T-helper 2 cell (primary cell): ENCODE measurements at regions not wholly inside any gene's neighbourhood (a gene's known extent, or its start where the extent isn't known, plus 50 kb on each side); places are given as distances from the start of the nearest gene placed in this dataset.
"Not testable (repeated sequence)": the region's sequence is repeated elsewhere in the genome, so short reads cannot be mapped to it uniquely, and the experiment has no call there.

Experiments used
- DNase-seq, 5 experiments: peaks; one replicate each; pipeline versions ENCODE4 v3.0.0 to v3.0.0-alpha.2; 2012 to 2022

DNA sequence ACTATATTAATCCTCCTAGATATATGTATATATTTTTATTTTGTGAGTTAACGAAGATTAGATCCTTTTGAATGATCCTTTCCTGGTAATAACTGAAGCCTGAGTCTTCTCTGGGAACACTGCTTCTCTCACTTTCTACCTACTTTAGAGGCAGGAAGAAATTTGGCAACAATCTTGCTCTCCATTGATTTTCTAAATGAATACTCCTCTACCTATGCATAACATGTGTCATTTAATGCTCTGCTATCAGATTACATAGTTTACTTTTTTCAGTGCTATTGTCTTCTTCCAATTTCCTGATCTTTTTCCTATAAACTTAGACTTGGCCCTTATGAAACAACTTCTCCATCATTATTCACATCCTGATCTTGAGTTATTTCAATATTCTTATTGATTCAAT, 60.4 kb upstream of the PDHA2 start:
- no peak for DNase-seq

DNA sequence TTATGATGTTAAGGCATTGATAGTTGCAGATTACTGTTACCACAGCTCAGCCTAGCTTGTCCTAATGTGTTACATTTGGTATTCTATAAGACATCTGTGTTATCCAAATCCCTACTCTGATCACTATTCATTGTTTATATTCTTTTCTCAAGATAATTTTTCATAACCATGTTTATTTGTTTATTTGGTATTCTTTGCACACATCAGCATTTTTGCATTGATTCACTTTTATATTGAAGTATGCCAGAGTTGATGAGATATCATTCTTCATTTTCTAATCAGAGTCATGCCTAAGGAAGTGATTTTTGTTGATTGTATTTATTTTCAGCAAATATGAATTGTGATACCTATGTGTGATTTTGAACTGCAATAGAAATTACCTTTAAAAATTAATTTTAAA, 61.2 kb upstream of the PDHA2 start:
- no peak for DNase-seq

GRCh38 chr4:95770605-95771004, 69.3 kb upstream of the PDHA2 start:
- DNase-seq, result not testable (repeated sequence)

DNA sequence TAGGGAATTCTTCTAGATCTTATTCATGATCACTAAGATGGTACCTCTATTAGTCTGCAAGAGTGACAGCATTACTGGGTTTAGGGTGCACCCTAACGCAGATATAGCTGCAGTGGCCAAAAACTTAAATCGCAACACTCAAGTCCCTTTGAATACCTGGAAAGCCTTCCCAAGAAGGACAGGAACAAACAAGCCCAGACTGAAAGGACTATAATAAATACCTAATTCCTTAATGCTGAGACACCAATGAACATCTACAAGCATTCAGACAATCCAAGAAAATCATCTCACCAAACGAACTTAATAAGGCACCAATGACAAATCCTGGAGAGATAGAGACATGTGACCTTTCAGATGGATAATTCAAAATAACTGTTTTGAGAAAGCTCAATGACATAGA, 74.9 kb upstream of the PDHA2 start:
- DNase-seq, result no peak

- no peak for DNase-seq
These were observed 78.0 kb upstream of the PDHA2 start for GRCh38 chr4:95761871-95762270.

- DNase-seq, result no peak
These were observed 78.5 kb upstream of the PDHA2 start for GRCh38 chr4:95761426-95761825.

DNA sequence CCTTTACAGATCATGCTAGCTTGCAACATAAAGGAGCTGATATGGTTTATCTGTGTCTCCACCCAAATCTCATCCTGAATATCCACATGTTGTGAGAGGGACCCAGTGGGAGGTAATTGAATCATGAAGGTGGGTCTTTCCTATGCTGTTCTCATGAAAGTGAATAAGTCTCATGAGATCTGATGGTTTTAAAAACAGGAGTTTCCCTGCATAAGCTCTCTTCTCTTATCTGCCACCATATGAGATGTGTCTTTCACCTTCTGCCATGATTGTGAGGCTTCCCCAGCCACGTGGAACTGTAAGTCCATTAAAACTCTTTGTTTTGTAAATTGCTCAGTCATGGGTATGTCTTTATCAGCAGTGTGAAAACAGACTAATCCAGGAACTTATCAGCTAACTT, 79.2 kb upstream of the PDHA2 start:
- not testable (repeated sequence) for DNase-seq

- DNase-seq, result no peak
These were observed 81.9 kb upstream of the PDHA2 start for GRCh38 chr4:95758001-95758400.

DNA sequence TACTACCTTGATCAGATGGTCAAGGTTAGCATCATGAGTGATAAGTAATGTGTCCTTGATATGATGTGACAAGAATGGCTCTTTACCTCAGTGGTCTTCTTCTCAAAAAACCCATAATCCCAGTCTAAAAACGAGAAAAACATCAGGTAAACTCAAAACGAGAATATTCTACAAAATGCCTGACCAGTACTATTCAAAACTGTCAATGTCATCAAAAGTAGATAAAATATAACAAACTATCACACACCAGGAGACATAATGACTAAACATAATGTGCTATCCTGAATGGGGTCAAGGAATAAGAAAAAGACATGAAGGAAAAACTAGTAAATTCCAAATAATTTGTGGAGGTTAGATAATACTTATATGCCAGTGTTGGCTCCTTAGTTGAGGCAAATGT, 85.2 kb upstream of the PDHA2 start:
- DNase-seq, result no peak

GRCh38 chr4:95749204-95749603, 90.7 kb upstream of the PDHA2 start:
- no peak for DNase-seq

DNA sequence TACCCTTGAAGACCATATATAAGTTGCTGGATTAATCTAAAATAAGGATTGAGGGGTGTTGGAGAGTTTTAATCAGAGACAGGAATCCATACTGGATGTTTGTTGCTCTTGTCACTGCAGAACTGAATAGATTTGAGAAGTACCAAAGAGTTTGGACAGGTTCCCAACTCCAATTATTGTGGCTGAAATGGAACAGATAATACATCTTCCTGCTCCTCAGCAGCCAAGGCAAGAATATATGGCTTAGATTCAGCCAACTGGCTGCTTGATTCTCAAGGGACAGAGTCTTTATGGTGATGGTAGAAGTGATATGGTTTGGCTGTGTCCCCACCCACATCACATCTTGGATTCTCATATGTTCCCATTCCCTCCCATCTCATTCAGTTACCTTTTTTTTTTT, 97.0 kb upstream of the PDHA2 start:
- no peak for DNase-seq

GRCh38 chr4:95742179-95742578, 97.7 kb upstream of the PDHA2 start:
- DNase-seq, result no peak

GRCh38 chr4:95732061-95732460, 107.8 kb upstream of the PDHA2 start:
- DNase-seq, result no peak

- no peak for DNase-seq
These were observed 110.3 kb upstream of the PDHA2 start for GRCh38 chr4:95729596-95729995.

GRCh38 chr4:95728145-95728544, 111.7 kb upstream of the PDHA2 start:
- peak in 1 of 5 experiments; percentile 13 for DNase-seq

DNA sequence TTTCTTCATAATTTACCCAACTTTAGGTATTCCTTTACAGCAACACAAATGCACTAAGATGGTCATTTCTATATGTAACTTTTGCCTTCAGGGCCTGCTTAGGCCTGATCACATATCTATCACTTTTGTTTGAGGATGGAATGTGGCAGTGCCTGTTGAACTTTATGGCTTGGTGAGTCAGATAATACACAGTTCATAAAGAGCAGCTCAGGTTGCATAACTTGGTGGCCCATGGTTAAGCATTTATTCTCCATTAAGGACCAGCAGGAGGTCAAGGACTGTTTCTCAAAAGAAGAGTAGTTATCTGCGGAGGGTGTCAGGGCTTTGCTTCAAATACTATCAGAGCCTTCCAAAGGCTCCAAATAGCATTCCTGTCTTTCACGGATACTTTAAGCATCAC, 124.1 kb upstream of the PDHA2 start:
- DNase-seq, result no peak

GRCh38 chr4:95714571-95714970, 125.3 kb upstream of the PDHA2 start:
- DNase-seq, result no peak

DNA sequence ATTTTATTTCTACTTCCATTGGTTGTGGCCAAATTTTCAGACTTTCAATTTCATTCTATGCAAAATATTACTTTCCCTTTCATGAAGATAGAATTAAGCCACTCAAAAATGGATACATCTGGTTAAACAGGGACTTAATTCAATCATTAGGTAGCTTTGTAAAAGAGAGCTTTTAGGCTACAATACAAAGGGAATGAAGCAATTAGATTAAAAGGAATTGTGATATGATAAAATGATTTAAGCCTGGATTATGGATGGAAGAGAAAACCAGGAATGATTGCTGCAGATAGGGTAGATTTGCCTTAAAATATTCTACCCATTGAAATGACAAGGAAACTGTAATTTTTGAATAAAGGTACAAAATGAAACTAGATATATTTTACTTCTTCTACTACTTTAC, 134.6 kb upstream of the PDHA2 start:
- no peak for DNase-seq

DNA sequence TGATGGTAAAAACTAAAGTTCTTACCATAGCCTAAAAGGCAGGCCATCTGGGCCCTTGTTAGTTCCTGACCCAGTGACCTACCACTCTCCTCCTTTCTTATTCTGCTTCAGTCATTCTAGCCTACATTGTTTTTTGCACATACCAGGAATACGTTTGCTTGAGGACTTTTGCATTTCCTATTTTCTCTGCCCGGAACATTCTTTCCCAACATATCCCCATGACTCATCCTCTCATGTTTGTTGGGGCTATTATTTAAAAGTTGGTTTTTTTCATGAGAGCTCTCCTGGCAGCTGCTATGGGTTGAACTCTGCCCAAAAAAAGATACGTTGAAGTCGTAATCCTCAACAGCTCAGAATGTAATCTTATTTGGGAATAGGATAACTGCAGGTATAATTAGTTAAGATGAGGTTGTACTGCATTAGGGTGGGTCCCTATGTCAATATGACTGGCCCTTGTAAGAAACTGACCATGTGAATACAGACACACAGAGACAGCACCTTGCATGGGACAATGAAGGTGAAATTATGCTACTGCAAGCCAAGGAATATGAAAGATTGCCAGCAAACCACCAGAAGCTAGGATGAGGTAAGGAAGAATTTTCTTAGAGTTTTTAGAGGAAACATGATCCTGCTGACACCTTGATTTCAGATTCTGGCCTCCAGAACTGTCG, 138.3 kb upstream of the PDHA2 start:
- DNase-seq, result no peak

GRCh38 chr4:95694411-95694810, 145.5 kb upstream of the PDHA2 start:
- no peak for DNase-seq

GRCh38 chr4:95693594-95693993, 144.8 kb upstream of the UNC5C start:
- peak in 1 of 5 experiments; percentile 1 for DNase-seq

DNA sequence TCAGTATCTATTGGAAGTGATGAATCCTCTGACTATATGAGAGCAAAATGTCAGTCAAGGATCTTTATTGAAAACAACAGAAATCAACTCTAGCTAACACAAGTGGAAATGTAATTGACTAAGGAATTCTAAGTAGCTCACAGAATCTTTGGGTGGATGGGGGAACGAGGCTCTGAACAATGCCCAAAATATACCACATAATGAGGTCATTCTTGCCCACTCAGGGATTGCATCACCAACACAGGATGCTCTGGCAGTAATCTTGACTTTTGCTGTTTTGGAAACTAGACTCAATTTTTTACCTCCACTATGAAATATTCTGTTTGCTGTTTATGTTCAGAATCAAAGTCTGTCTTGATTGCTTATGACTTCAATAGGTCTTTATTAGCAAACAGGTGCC, 127.4 kb upstream of the UNC5C start:
- DNase-seq, result no peak

DNA sequence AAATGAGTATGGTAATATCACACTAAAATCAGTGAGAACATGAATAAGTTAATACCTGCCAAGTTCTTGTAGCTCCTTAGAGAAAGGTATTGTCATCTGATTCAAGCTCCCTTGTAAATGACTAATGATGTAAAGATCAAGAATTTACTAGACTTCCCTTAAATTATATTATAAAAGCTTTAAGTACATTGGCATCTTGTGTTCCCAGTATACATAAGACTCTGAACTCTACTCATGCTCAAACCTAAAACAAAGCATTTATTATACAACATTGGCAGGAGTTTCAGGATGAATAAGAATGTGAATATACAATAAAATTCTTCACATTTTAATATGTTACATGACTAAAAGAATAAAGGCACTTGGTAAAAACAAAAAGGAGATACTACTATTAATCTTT, 126.8 kb upstream of the UNC5C start:
- no peak for DNase-seq

DNA sequence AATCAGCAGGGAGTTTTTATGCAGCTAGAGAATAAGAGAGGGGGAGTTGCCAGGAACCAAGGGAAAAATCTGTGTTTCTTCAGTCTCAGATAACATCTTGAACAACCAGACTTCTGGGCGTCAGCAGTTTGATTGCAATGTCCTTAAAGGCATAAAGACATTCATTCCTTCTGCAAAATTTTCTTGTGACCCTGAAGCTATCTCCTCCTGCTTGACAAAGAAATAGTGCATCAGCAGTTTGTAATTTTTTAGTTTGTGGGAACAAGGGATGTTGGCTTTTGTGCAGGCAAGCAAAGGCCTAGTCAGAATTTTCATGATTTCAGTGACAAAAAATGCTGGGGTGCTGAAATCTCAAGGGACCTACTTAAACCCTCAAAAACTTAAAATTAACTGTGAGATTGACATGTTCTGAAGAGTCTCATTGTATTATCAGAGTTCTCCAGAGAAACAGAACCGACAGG, 125.8 kb upstream of the UNC5C start:
- DNase-seq, result no peak

DNA sequence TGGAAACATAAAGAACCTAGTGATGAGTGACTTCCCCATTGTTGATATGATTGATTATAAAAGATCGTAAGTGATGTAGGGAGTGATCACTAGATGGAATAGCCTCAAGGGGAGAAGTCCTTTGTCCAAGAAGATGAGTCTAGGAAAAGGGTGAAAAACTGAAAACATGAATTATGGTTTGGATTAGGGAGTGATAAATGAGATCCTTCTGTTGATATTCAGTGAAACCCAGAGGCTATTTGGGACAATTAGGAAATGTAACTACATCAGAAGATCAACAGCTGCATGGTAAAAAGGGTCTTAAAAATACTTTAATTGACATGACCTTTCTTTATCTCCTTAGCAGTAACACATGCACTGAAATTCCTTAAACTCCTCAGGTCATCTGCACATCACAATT, 124.0 kb upstream of the UNC5C start:
- DNase-seq, result no peak
